AG04449 (cell line): ENCODE measurements at regions not wholly inside any gene's neighbourhood (a gene's known extent, or its start where the extent isn't known, plus 50 kb on each side); places are given as distances from the start of the nearest gene placed in this dataset.

Experiments used
- CTCF ChIA-PET: fragments of 350-600 bp; formaldehyde crosslinking; extraction: SDS; loops from one replicate; lab custom pipeline; 2021; ENCODE audit warnings: antibody characterized with exemption; lab: Yijun Ruan, JAX
- POLR2A ChIA-PET: fragments of 400-600, 350-600 bp; formaldehyde crosslinking; extraction: SDS; loops from one replicate; lab custom pipeline; 2020; ENCODE audit warnings: antibody characterized with exemption, inconsistent platforms; lab: Yijun Ruan, JAX
- DNase-seq: peaks from one replicate; pipeline ENCODE4 v3.0.0-alpha.2; 2010; ENCODE audit warnings: low read depth, low spot score
- H3K4me3 ChIP-seq: 2 replicates; pipeline ENCODE4 v1.5.1; 2011; ENCODE audit warnings: low read depth, mild to moderate bottlenecking, control low read depth, low read length
- CTCF ChIP-seq: IDR thresholded peaks from one replicate; pipeline ENCODE4 v1.5.1; 2011; ENCODE audit warnings: mild to moderate bottlenecking, moderate library complexity, low read length, control low read depth, inconsistent platforms; ENCODE audit not compliant: insufficient read depth; ENCODE audit errors: missing control alignments

- no peak overlapping the region for H3K4me3 ChIP-seq
- POLR2A ChIA-PET = no interaction called here
- DNase-seq = no peak
- CTCF ChIA-PET = no interaction called here
- no peak for TF ChIP-seq CTCF
Observed at GRCh38 chr3:35521196-35521595, 118.1 kb upstream of the ARPP21 start.

- TF ChIP-seq CTCF = no peak
- H3K4me3 ChIP-seq = no peak overlapping the region
- CTCF ChIA-PET = no interaction called here
- DNase-seq = no peak
- POLR2A ChIA-PET = no interaction called here
Observed at GRCh38 chr3:35522450-35522849, 116.9 kb upstream of the ARPP21 start.

GRCh38 chr3:35523074-35523473, 116.3 kb upstream of the ARPP21 start:
- no peak for TF ChIP-seq CTCF
- ChIA-PET CTCF (no interaction called here), POLR2A (no interaction called here)
- DNase-seq = no peak
- H3K4me3 ChIP-seq = no peak overlapping the region

- CTCF ChIA-PET = no interaction called here
Observed at GRCh38 chr3:35523838-35524237, 115.5 kb upstream of the ARPP21 start.

GRCh38 chr3:35524856-35525255, 114.5 kb upstream of the ARPP21 start:
- no peak for DNase-seq
- ChIA-PET POLR2A (no interaction called here), CTCF (no interaction called here)
- TF ChIP-seq CTCF = no peak
- H3K4me3 ChIP-seq = no peak overlapping the region

More at GRCh38 chr3:35523838-35524237, 115.5 kb upstream of the ARPP21 start:
- no peak overlapping the region for H3K4me3 ChIP-seq
- DNase-seq = no peak
- no peak for TF ChIP-seq CTCF
- POLR2A ChIA-PET = no interaction called here

GRCh38 chr3:35528728-35529127, 110.6 kb upstream of the ARPP21 start:
- ChIA-PET POLR2A (no interaction called here), CTCF (no interaction called here)
- no peak for DNase-seq
- H3K4me3 ChIP-seq = no peak overlapping the region
- no peak for TF ChIP-seq CTCF
